GM19395 (cell line): ENCODE measurements at regions not wholly inside any gene's neighbourhood (a gene's known extent, or its start where the extent isn't known, plus 50 kb on each side); places are given as distances from the start of the nearest gene placed in this dataset.
"Not testable (repeated sequence)": the region's sequence is repeated elsewhere in the genome, so short reads cannot be mapped to it uniquely, and the experiment has no call there.

Source experiments
- ATAC-seq: cut with Tn5 transposase; IDR thresholded peaks from one replicate; pipeline ENCODE4 v1.9.1; 2021; ENCODE audit warnings: mild to moderate bottlenecking, moderate library complexity; ENCODE audit not compliant: unreplicated experiment

GRCh38 chr6:92329208-92329847 lies 1090.0 kb downstream of the EPHA7 start:
- no peak for ATAC-seq

DNA sequence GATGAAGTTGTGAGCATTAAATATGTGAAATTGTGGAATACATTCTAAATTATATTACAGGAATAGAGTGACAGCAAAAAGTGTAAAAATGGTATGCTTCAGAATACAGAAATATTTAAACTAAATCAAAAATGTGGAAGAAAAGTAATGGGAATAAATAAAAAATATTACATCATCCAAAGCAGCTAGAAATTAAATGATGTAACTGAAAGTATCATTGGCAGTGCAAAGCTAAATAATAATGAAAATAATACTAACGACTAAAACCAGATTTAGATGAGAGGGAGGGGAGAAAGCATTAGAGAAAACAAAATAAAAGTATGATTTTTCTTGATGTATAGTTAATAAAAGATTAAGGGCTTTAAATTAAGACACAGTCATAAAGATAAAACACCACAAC lies 1104.0 kb downstream of the EPHA7 start:
- ATAC-seq, result no peak

DNA sequence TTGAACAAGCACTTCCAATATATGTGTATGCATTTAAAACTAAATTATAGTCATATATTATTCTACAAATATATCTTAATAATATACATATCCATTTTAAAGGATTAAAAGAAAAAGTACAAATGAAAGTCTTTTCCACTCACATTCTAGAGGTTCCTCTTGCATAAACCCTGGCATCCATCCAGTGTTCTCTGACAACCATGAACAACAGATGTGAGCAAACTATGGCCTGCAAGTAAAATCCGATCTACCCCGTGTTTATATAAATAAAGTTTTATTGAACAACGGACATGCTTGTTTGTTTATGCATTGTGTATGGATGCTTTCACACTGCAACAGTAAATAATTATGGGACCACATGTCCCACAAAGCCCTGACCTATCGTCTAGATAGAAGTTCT lies 1122.3 kb downstream of the EPHA7 start:
- ATAC-seq, result no peak

- ATAC-seq, result no peak
Measured at GRCh38 chr6:92292067-92292466, 1127.3 kb downstream of the EPHA7 start.

GRCh38 chr6:92289831-92290230 lies 1129.5 kb downstream of the EPHA7 start:
- no peak for ATAC-seq

GRCh38 chr6:92281571-92282076 lies 1137.7 kb downstream of the EPHA7 start:
- ATAC-seq, result no peak

- no peak for ATAC-seq
Measured at GRCh38 chr6:92275150-92275549, 1144.2 kb downstream of the EPHA7 start.

GRCh38 chr6:92274588-92274987 lies 1144.8 kb downstream of the EPHA7 start:
- ATAC-seq, result no peak

DNA sequence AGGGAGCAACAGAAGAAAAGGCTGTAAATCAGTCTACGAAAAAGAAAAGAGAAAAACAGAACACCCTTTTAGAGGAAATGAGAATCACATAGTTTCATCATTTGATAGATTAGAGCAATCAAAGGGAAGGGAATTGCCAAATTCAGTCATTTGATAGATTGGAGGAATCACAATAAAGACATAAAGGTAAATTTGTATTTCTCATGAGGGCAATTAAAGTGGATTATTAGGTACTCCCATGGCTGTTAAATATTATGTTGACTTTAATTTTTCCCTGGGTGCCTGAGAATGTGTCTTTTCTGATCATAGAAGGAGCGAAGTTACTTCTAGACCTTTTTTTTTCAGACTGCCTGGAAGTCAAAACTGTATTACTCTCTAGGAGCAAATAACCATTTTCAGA lies 1145.7 kb downstream of the EPHA7 start:
- ATAC-seq, result no peak

- ATAC-seq, result no peak
Measured at GRCh38 chr6:92271091-92271490, 1148.3 kb downstream of the EPHA7 start.

- no peak for ATAC-seq
Measured at GRCh38 chr6:92270365-92270764, 1149.0 kb downstream of the EPHA7 start.

DNA sequence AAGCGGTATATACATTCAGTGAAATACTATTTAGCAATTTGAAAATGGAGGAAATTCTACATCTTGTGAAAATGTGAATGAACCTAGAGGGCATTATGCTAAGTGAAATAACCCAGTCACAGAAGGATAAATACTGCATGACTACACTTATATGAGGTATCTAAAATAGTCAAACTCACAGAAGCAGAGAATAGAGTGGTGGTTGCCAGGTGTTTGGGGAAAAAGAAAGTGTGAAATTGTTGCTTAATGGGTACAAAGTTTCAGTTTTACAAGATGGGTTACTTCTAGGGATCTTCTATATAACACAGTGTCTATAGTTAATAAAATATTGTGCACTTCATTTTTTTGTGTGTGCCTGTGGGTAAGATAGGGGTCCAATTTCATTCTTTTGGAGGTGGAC lies 1152.0 kb downstream of the EPHA7 start:
- no peak for ATAC-seq

GRCh38 chr6:92263864-92264263 lies 1155.5 kb downstream of the EPHA7 start:
- no peak for ATAC-seq

DNA sequence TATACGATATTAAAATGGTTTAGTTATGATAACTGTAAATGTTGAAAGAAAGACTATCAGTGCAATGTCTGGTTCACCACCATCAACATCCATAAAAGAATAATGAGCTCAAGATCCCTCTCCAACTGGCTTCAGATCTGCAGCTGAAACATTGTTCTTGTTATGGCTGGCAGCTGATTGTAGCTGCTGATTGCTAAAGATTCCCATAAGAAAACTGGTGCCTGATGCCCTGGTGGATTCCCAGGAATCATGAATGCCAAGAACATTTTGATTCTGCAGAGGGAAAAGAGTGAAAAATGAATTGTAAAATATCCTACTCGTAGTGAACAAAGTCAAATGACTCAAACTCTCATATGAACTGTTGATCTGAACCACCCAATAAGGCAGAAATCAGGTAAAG lies 1160.2 kb downstream of the EPHA7 start:
- no peak for ATAC-seq

DNA sequence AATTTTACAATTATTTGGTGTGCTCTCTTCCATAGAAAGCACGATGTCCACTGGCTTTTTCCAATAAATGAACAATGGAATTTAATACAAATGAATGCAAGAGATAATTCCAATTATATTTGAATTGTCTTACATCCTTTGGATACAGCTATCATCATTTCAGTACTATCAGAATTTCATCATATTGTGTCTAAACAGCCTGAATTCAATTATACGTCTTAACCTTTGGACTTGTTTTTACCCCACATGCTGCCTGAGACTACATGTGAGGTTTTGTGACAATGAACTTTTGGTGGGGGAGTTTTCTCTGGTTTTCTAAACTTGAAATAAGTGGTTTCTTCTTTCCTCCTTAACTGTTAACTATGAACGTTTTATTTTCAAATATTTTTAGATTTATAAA lies 1176.0 kb downstream of the EPHA7 start:
- no peak for ATAC-seq

GRCh38 chr6:92231171-92231701 lies 1188.1 kb downstream of the EPHA7 start:
- no peak for ATAC-seq

- not testable (repeated sequence) for ATAC-seq
Measured at GRCh38 chr6:92219987-92220386, 1199.4 kb downstream of the EPHA7 start.

- no peak for ATAC-seq
Measured at GRCh38 chr6:92216717-92217116, 1202.6 kb downstream of the EPHA7 start.

- no peak for ATAC-seq
Measured at GRCh38 chr6:92201618-92202017, 1217.7 kb downstream of the EPHA7 start.

DNA sequence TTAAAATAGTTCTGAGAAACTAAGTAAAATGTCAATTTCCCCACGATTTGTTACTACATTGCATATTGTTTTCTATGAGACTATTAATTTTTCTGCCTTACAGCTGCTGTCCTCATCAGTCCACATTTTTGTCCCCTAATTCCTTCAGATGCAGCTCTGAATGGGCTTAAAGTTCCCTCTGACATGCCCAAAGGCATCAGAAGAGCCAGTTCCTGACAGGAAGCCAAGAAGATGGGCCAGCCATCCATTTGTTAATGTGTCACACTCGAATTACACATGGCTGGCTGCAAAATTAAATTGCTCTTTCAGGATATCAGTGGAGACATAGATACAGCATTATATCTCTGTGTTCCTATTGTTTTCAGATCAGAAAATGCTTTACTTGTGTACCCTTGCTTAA lies 1223.0 kb downstream of the EPHA7 start:
- ATAC-seq, result no peak

DNA sequence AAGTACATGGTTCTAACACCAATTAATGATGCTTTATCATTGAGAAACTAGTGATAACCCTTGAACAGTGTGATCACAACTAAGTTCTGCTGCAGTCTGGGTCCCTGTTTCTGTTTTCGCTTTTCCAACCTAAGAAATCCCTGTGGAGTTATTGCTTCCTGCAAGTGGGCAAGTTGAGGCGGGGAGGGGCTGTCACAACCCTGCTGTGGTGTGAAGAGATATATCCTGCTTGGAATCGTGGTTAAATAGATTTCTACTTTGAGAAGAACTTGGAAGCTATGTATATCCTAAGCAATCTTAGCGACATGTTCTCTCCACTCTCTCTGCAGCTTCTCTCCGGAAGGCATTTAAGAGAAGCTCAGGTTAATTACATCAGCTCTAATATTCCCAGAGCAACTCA lies 1223.6 kb downstream of the EPHA7 start:
- ATAC-seq, result no peak

DNA sequence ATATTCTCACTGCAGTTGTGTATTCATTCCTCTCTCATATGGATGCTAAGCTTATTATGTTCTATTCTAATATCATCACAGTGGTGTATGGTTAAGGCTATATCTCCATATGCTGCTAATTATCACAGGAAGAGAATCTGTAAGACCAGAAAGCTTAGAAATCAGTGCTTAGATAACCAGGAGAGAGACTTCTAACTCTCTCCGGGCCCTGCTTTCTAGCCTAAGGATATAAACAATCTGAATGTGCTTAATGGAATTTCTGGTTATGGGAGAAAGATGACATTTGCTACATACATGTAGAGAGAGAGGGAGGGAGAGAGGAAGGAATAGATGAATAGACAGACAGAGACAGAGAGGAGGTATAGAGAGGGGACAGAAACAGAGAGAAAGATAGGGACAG lies 1231.3 kb downstream of the EPHA7 start:
- no peak for ATAC-seq

- no peak for ATAC-seq
Measured at GRCh38 chr6:92184933-92185332, 1234.4 kb downstream of the EPHA7 start.
